ENCODE measurements at regions not wholly inside any gene's neighbourhood (a gene's known extent, or its start where the extent isn't known, plus 50 kb on each side); places are given as distances from the start of the nearest gene placed in this dataset.

DNA sequence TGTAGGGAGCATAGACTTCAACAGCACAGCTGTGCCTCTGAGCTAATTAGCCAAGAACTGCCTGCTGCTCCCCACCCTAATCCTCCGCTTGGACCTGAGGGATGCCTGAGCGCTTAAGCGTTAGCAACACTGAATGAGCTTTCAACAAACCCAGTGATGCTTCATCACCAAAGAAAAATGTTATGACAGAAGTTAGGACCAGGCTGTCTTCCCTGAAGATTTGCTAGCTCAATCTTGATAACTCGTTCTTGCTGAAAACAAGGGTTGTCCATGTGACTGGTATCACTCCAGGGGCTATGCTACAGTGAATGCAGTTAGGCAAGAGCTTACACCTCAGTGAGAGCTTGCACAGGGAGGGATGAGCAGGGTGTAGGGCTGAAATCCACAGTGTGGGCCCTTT is 190.7 kb upstream of the SIX2 start:
- H3K27me3 ChIP-seq, result no peaks in the 10 kb centered on the region
- no peaks in the 10 kb centered on the region for H3K4me1 ChIP-seq (ENCODE audit: insufficient read depth)
- DNase-seq (ENCODE audit: low spot score), result peak; percentile 17
- H3K36me3 ChIP-seq (replicated peaks; ENCODE audit: insufficient read depth, low read depth), result no peaks in the 10 kb centered on the region
- no peak overlapping the region for H3K27ac ChIP-seq
- no peaks in the 10 kb centered on the region for H3K9me2 ChIP-seq (replicated peaks; ENCODE audit: insufficient read depth)
- H4K20me1 ChIP-seq (ENCODE audit: insufficient read depth, poor library complexity, severe bottlenecking), result no peaks in the 10 kb centered on the region
- no peaks in the 10 kb centered on the region for H3K79me2 ChIP-seq
- H3K4me3 ChIP-seq, result no peak overlapping the region
- H3K4me2 ChIP-seq, result no peak overlapping the region
- WGBS (ENCODE audit: low lambda C conversion rate, missing lambda C conversion rate), result 82% methylated on average over 4 of the region's 4 CpGs
- TF ChIP-seq EZH2 (IDR thresholded peaks at IDR 0.05; ENCODE audit: borderline replicate concordance), result no peak
- no peak for TF ChIP-seq EZH2phosphoT487 (IDR thresholded peaks at IDR 0.05; ENCODE audit: low read depth, severe bottlenecking, unreplicated experiment)
- no peak for TF ChIP-seq CTCF (IDR thresholded peaks at IDR 0.05; ENCODE audit: poor library complexity)
- no peak overlapping the region for H2AFZ ChIP-seq
- H3K9me3 ChIP-seq (ENCODE audit: low read depth), result no peaks in the 10 kb centered on the region

DNA sequence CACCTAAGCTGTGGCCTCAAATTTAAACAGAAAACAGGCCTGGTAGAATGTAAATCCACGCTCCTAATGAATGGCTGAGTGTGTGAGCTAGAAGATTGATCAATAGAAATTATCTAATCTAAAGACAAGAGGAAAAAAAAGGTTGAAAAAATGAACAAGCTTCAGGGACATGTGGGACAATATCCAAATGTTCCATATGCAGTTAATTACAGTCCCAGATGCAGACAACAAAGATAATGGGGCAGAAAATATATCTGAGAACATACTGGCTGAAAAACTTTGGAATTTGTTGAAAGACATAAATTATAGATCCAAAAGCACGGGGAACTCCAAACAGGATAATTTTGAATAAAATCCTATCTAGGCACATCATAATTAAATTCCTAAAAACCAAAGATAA is 186.7 kb upstream of the SIX2 start:
- no peak for DNase-seq (ENCODE audit: low spot score)
- H2AFZ ChIP-seq, result no peak overlapping the region
- no peaks in the 10 kb centered on the region for H3K27me3 ChIP-seq
- 59% methylated on average over 2 of the region's 2 CpGs for WGBS (ENCODE audit: low lambda C conversion rate, missing lambda C conversion rate)
- H3K4me1 ChIP-seq (ENCODE audit: insufficient read depth), result no peaks in the 10 kb centered on the region
- no peaks in the 10 kb centered on the region for H3K79me2 ChIP-seq
- H4K20me1 ChIP-seq (ENCODE audit: insufficient read depth, poor library complexity, severe bottlenecking), result no peaks in the 10 kb centered on the region
- H3K4me3 ChIP-seq, result no peak overlapping the region
- H3K9me2 ChIP-seq (replicated peaks; ENCODE audit: insufficient read depth), result no peaks in the 10 kb centered on the region
- no peaks in the 10 kb centered on the region for H3K36me3 ChIP-seq (replicated peaks; ENCODE audit: insufficient read depth, low read depth)
- H3K27ac ChIP-seq, result no peak overlapping the region
- no peaks in the 10 kb centered on the region for H3K9me3 ChIP-seq (ENCODE audit: low read depth)
- no peak overlapping the region for H3K4me2 ChIP-seq
- TF ChIP-seq EZH2phosphoT487 (IDR thresholded peaks at IDR 0.05; ENCODE audit: low read depth, severe bottlenecking, unreplicated experiment), result no peak
- no peak for TF ChIP-seq EZH2 (IDR thresholded peaks at IDR 0.05; ENCODE audit: borderline replicate concordance)
- TF ChIP-seq CTCF (IDR thresholded peaks at IDR 0.05; ENCODE audit: poor library complexity), result no peak

DNA sequence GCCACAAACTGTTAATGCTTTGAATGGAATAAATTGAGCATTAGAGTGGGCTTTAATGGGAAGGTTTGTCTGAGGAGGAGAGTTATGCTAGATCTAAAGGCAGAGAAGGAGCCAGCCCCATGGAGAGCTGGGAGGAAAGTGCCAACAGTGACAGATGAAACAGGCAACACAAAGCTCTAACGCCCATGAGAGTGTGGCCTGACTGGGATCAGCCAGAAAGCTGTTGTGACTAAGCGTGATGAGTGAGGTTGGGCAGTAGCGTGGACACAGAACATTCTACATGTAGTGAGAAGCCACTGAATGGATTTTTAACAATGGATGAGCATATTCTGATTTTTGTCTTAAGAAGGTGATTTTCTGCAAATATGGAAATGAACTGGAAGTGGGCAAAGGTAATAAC is 185.3 kb upstream of the SIX2 start:
- WGBS (ENCODE audit: low lambda C conversion rate, missing lambda C conversion rate), result 89% methylated on average over 3 of the region's 3 CpGs
- no peaks in the 10 kb centered on the region for H3K4me1 ChIP-seq (ENCODE audit: insufficient read depth)
- no peak for DNase-seq (ENCODE audit: low spot score)
- H3K4me2 ChIP-seq, result no peak overlapping the region
- no peaks in the 10 kb centered on the region for H3K36me3 ChIP-seq (replicated peaks; ENCODE audit: insufficient read depth, low read depth)
- H3K27me3 ChIP-seq, result no peaks in the 10 kb centered on the region
- no peak overlapping the region for H3K27ac ChIP-seq
- H3K4me3 ChIP-seq, result no peak overlapping the region
- TF ChIP-seq EZH2 (IDR thresholded peaks at IDR 0.05; ENCODE audit: borderline replicate concordance) (no peak), EZH2phosphoT487 (IDR thresholded peaks at IDR 0.05; ENCODE audit: low read depth, severe bottlenecking, unreplicated experiment) (no peak), CTCF (IDR thresholded peaks at IDR 0.05; ENCODE audit: poor library complexity) (no peak)
- H4K20me1 ChIP-seq (ENCODE audit: insufficient read depth, poor library complexity, severe bottlenecking), result no peaks in the 10 kb centered on the region
- no peak overlapping the region for H2AFZ ChIP-seq
- no peaks in the 10 kb centered on the region for H3K9me2 ChIP-seq (replicated peaks; ENCODE audit: insufficient read depth)
- no peaks in the 10 kb centered on the region for H3K79me2 ChIP-seq
- H3K9me3 ChIP-seq (ENCODE audit: low read depth), result no peaks in the 10 kb centered on the region

DNA sequence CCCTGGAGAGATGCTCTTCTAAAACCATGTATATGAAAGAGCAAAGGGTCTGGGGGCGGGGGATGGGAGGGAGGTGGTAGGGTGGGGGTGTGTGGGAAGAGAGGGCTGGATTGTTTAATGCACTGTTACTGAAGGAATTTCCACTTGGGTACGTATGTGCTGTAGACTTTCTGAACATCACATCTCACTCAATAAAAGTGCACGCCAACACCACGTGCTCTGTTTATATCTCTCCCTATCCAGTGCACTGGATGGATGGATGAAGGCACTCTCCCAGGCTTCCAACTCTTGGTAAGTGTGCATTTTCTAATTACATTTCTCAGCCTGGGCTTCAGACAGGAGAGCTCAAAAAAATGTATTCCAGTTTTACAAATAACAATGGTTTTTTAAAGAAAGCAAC is 184.3 kb upstream of the SIX2 start:
- no peaks in the 10 kb centered on the region for H3K9me3 ChIP-seq (ENCODE audit: low read depth)
- 70% methylated on average over 3 of the region's 4 CpGs for whole genome bisulfite sequencing (ENCODE audit: low lambda C conversion rate, missing lambda C conversion rate)
- H3K27ac ChIP-seq, result peak overlapping the region; percentile 60
- H4K20me1 ChIP-seq (ENCODE audit: insufficient read depth, poor library complexity, severe bottlenecking), result no peaks in the 10 kb centered on the region
- no peaks in the 10 kb centered on the region for H3K4me1 ChIP-seq (ENCODE audit: insufficient read depth)
- DNase-seq (ENCODE audit: low spot score), result peak; percentile 32
- H3K4me2 ChIP-seq, result no peak overlapping the region
- H3K9me2 ChIP-seq (replicated peaks; ENCODE audit: insufficient read depth), result no peaks in the 10 kb centered on the region
- H3K36me3 ChIP-seq (replicated peaks; ENCODE audit: insufficient read depth, low read depth), result no peaks in the 10 kb centered on the region
- no peaks in the 10 kb centered on the region for H3K79me2 ChIP-seq
- H3K4me3 ChIP-seq, result no peak overlapping the region
- no peak overlapping the region for H2AFZ ChIP-seq
- TF ChIP-seq CTCF (IDR thresholded peaks at IDR 0.05; ENCODE audit: poor library complexity), result no peak
- no peak for TF ChIP-seq EZH2 (IDR thresholded peaks at IDR 0.05; ENCODE audit: borderline replicate concordance)
- no peak for TF ChIP-seq EZH2phosphoT487 (IDR thresholded peaks at IDR 0.05; ENCODE audit: low read depth, severe bottlenecking, unreplicated experiment)
- H3K27me3 ChIP-seq, result no peaks in the 10 kb centered on the region
